ENCODE measurements at regions not wholly inside any gene's neighbourhood (a gene's known extent, or its start where the extent isn't known, plus 50 kb on each side); places are given as distances from the start of the nearest gene placed in this dataset.

GRCh38 chr1:224492632-224493031 is 58.0 kb upstream of the WDR26 start (continued):
- TF ChIP-seq POU2F2 (IDR thresholded peaks at IDR 0.05; ENCODE audit: borderline replicate concordance, low read depth, low read length): no peak
- TF ChIP-seq EP300 (IDR thresholded peaks at IDR 0.05; ENCODE audit: borderline replicate concordance in 1 of 2, control insufficient read depth in 1 of 2, low read depth in 2 of 2, low read length in 2 of 2): no peak

GRCh38 chr1:224493269-224493668 is 58.7 kb upstream of the WDR26 start:
- no TSS peak for BruUV-seq (replicated peaks)
- FAIRE-seq (no peak), ATAC-seq (no peak), DNase-seq (ENCODE audit: low read depth, low spot score) (no peak)
- ChIA-PET SMC1A (ENCODE audit: uncharacterized antibody, unreplicated experiment) (no interaction called here), CTCF (no interaction called here), RAD21 (ENCODE audit: unreplicated experiment) (no interaction called here), POLR2A (no interaction called here)
- H3K4me3 ChIP-seq: no peak overlapping the region
- H3K9me3 ChIP-seq (replicated peaks; ENCODE audit: control insufficient read depth, insufficient read depth, low read length): no peaks in the 10 kb centered on the region; the same call in 2 of the 3 replicates
- in situ Hi-C loops (cut with MboI) (no loop called here), intact Hi-C loops (cut with micrococcal nuclease; ENCODE audit: unreplicated experiment) (no loop called here)
- H3K27ac ChIP-seq (ENCODE audit: control insufficient read depth, insufficient read depth): no peak overlapping the region
- H4K20me1 ChIP-seq (ENCODE audit: control insufficient read depth, insufficient read depth): no peaks in the 10 kb centered on the region
- no peak for TF ChIP-seq SUZ12 (IDR thresholded peaks at IDR 0.05; ENCODE audit: unreplicated experiment)
- no peaks in the 10 kb centered on the region for H3K27me3 ChIP-seq (replicated peaks in 1 of 2; ENCODE audit: control insufficient read depth in 2 of 2, insufficient read depth in 2 of 2, low read length in 1 of 2)
- H3K36me3 ChIP-seq (ENCODE audit: control insufficient read depth in 2 of 2, insufficient read depth in 2 of 2, low read length in 1 of 2): no peaks in the 10 kb centered on the region
- H3K79me2 ChIP-seq (ENCODE audit: control insufficient read depth, insufficient read depth, low read length): no peaks in the 10 kb centered on the region
- H3K9ac ChIP-seq (ENCODE audit: control insufficient read depth, insufficient read depth, low read length): no peak overlapping the region
- H2AFZ ChIP-seq (ENCODE audit: control insufficient read depth, low read depth, low read length): no peak overlapping the region
- no peak overlapping the region for H3K4me2 ChIP-seq (ENCODE audit: control insufficient read depth, insufficient read depth)
- 35% methylated on average over 4 of the region's 4 CpGs for WGBS (ENCODE audit: insufficient coverage, insufficient replicate concordance, low lambda C conversion rate, missing lambda C conversion rate)
- H3K4me1 ChIP-seq (ENCODE audit: control insufficient read depth, insufficient read depth, low read length): peaks cover 18% of the 10 kb centered on the region

GRCh38 chr1:224494343-224494742 is 59.7 kb upstream of the WDR26 start:
- Histone ChIP-seq H3K4me1 (ENCODE audit: control insufficient read depth, insufficient read depth, low read length) (peaks cover 28% of the 10 kb centered on the region), H3K4me3 (no peak overlapping the region), H3K27me3 (replicated peaks in 1 of 2; ENCODE audit: control insufficient read depth in 2 of 2, insufficient read depth in 2 of 2, low read length in 1 of 2) (no peaks in the 10 kb centered on the region), H3K9me3 (replicated peaks; ENCODE audit: control insufficient read depth, insufficient read depth, low read length) (no peaks in the 10 kb centered on the region; the same call in 2 of the 3 replicates), H3K79me2 (ENCODE audit: control insufficient read depth, insufficient read depth, low read length) (no peaks in the 10 kb centered on the region), H3K27ac (ENCODE audit: control insufficient read depth, insufficient read depth) (no peak overlapping the region), H3K36me3 (ENCODE audit: control insufficient read depth in 2 of 2, insufficient read depth in 2 of 2, low read length in 1 of 2) (no peaks in the 10 kb centered on the region), H2AFZ (ENCODE audit: control insufficient read depth, low read depth, low read length) (no peak overlapping the region), H4K20me1 (ENCODE audit: control insufficient read depth, insufficient read depth) (no peaks in the 10 kb centered on the region), H3K9ac (ENCODE audit: control insufficient read depth, insufficient read depth, low read length) (no peak overlapping the region), H3K4me2 (ENCODE audit: control insufficient read depth, insufficient read depth) (no peak overlapping the region)
- DNase-seq (ENCODE audit: low read depth, low spot score) (no peak), FAIRE-seq (no peak), ATAC-seq (no peak)
- SMC1A ChIA-PET (ENCODE audit: uncharacterized antibody, unreplicated experiment): no interaction called here
- CTCF ChIA-PET: no interaction called here
- BruUV-seq (replicated peaks): no TSS peak
- POLR2A ChIA-PET: interaction anchor here (0.6 kb wide), 1 partner anchor 49 kb away, joined by 3 read pairs; no protein-coding TSS in a partner anchor
- no peak for TF ChIP-seq YBX1 (IDR thresholded peaks at IDR 0.05)
- TF ChIP-seq ZNF207 (IDR thresholded peaks at IDR 0.05; ENCODE audit: borderline replicate concordance): no peak
- no peak for TF ChIP-seq RELB (IDR thresholded peaks at IDR 0.05; ENCODE audit: low read depth)
- TF ChIP-seq RELA (IDR thresholded peaks at IDR 0.05; ENCODE audit: borderline replicate concordance, partially characterized antibody): no peak
- TF ChIP-seq PBX3 (IDR thresholded peaks at IDR 0.05; ENCODE audit: insufficient replicate concordance, low read depth, low read length): no peak
- TF ChIP-seq CEBPZ (IDR thresholded peaks at IDR 0.05; ENCODE audit: low read depth, low read length): no peak
- WGBS (ENCODE audit: insufficient coverage, insufficient replicate concordance, low lambda C conversion rate, missing lambda C conversion rate): 96% methylated on average over 2 of the region's 2 CpGs
- in situ Hi-C loops (cut with MboI): no loop called here
- RAD21 ChIA-PET (ENCODE audit: unreplicated experiment): no interaction called here
- intact Hi-C loops (cut with micrococcal nuclease; ENCODE audit: unreplicated experiment): no loop called here

Measured in GM12878 (cell line).